ENCODE measurements at regions not wholly inside any gene's neighbourhood (a gene's known extent, or its start where the extent isn't known, plus 50 kb on each side); places are given as distances from the start of the nearest gene placed in this dataset.

DNA sequence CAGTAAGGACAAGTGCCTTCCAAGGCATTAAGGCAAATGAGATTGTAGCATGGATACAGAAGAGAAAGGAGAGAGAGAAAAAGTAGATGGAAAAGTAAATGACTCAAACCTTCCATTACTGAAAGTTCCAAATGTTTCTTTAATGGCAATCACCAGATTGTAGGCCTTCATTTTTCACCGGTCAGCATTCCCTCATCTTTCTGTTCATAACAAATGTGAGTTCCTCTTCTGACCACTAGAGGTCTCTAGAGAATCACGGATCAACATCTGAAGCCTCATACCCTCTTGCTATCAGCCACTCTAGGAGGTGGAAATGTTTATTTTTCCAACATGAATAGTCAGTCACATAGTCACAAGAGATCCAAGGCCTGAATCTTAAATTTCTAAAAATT lies 73.6 kb upstream of the RPS23 start:
- TF ChIP-seq, protein P1, sequence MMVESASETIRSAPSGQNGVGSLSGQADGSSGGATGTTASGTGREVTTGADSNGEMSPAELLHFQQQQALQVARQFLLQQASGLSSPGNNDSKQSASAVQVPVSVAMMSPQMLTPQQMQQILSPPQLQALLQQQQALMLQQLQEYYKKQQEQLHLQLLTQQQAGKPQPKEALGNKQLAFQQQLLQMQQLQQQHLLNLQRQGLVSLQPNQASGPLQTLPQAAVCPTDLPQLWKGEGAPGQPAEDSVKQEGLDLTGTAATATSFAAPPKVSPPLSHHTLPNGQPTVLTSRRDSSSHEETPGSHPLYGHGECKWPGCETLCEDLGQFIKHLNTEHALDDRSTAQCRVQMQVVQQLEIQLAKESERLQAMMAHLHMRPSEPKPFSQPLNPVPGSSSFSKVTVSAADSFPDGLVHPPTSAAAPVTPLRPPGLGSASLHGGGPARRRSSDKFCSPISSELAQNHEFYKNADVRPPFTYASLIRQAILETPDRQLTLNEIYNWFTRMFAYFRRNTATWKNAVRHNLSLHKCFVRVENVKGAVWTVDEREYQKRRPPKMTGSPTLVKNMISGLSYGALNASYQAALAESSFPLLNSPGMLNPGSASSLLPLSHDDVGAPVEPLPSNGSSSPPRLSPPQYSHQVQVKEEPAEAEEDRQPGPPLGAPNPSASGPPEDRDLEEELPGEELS (CRISPR knock-in tag; IDR thresholded peaks at IDR 0.05; ENCODE audit: borderline replicate concordance): no peak
- TF ChIP-seq, protein P2, sequence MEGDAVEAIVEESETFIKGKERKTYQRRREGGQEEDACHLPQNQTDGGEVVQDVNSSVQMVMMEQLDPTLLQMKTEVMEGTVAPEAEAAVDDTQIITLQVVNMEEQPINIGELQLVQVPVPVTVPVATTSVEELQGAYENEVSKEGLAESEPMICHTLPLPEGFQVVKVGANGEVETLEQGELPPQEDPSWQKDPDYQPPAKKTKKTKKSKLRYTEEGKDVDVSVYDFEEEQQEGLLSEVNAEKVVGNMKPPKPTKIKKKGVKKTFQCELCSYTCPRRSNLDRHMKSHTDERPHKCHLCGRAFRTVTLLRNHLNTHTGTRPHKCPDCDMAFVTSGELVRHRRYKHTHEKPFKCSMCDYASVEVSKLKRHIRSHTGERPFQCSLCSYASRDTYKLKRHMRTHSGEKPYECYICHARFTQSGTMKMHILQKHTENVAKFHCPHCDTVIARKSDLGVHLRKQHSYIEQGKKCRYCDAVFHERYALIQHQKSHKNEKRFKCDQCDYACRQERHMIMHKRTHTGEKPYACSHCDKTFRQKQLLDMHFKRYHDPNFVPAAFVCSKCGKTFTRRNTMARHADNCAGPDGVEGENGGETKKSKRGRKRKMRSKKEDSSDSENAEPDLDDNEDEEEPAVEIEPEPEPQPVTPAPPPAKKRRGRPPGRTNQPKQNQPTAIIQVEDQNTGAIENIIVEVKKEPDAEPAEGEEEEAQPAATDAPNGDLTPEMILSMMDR (IDR thresholded peaks at IDR 0.05 in 2 of 3, conservative IDR thresholded peaks at IDR 0.05 in 1 of 3; ENCODE audit: insufficient read depth in 2 of 3, low read depth in 1 of 3, low read length in 3 of 3): peak; percentile 54 to 80 (median 76); a peak in 5 of 6 replicates
- no peak for TF ChIP-seq ZBED1 (IDR thresholded peaks at IDR 0.05)
- TF ChIP-seq CHD2 (IDR thresholded peaks at IDR 0.05; ENCODE audit: low read depth, low read length): no peak
- TF ChIP-seq POLR2A (conservative IDR thresholded peaks at IDR 0.05): no peak
- TF ChIP-seq, protein P3, sequence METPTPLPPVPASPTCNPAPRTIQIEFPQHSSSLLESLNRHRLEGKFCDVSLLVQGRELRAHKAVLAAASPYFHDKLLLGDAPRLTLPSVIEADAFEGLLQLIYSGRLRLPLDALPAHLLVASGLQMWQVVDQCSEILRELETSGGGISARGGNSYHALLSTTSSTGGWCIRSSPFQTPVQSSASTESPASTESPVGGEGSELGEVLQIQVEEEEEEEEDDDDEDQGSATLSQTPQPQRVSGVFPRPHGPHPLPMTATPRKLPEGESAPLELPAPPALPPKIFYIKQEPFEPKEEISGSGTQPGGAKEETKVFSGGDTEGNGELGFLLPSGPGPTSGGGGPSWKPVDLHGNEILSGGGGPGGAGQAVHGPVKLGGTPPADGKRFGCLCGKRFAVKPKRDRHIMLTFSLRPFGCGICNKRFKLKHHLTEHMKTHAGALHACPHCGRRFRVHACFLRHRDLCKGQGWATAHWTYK (CRISPR knock-in tag; IDR thresholded peaks at IDR 0.05): no peak
- no peak for TF ChIP-seq ZNF175 (CRISPR knock-in tag; IDR thresholded peaks at IDR 0.05; ENCODE audit: low read depth)
- TF ChIP-seq YY1 (IDR thresholded peaks at IDR 0.05; ENCODE audit: borderline replicate concordance in 1 of 3, control insufficient read depth in 1 of 3, extremely low read depth in 1 of 3, insufficient read depth in 3 of 3, insufficient read length in 1 of 3, insufficient replicate concordance in 2 of 3, low read depth in 1 of 3, low read length in 2 of 3): no peak
- no peak for TF ChIP-seq CHD4 (IDR thresholded peaks at IDR 0.05; ENCODE audit: insufficient read depth, insufficient replicate concordance, low read depth, low read length, poor library complexity, severe bottlenecking)
